ENCODE measurements at regions not wholly inside any gene's neighbourhood (a gene's known extent, or its start where the extent isn't known, plus 50 kb on each side); places are given as distances from the start of the nearest gene placed in this dataset.

DNA sequence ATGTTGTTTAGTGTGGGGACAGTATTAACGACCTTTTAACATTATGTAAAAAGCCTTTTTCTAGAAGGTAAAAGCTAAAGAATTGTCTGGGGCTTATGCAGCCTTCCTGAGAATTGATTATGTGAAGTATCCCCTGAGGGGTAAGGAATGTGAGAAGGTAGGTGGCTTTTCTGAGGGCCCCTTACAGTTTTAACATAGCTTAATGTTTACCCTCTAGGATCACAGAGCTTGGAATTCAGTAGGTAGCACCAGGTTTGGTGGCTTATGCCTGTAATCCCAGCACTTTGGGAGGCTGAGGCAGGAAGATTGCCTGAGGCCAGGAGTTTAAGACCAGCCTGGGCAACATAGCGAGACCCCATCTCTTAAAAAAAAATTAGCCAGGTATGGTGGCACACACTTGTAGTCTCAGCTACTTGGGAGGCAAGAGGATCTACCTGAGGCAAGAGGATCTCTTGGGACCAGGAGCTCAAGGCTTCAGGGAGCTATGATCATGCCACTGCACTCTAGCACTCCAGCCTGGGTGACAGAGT, 101.3 kb downstream of the OLFM4 start:
- H3K27me3 Mint-ChIP-seq (ENCODE audit: low read depth): no peaks in the 10 kb centered on the region
- no peak overlapping the region for H3K18ac ChIP-seq (ENCODE audit: insufficient read length, low read depth, low read length)
- peaks cover 0 to 4% (median 2%) of the 10 kb centered on the region in 3 experiments; a peak in 1 of 7 replicates for H3K36me3 Mint-ChIP-seq (ENCODE audit: insufficient read depth in 1 of 3, low read depth in 3 of 3)
- no peak overlapping the region for H2BK5ac ChIP-seq (ENCODE audit: insufficient read length, low read length)
- H3K56ac ChIP-seq (ENCODE audit: insufficient read length, low read depth, low read length): no peak overlapping the region
- H3K79me1 ChIP-seq (ENCODE audit: insufficient read depth, low read depth, low read length, poor library complexity, severe bottlenecking): no peaks in the 10 kb centered on the region
- H3K79me2 ChIP-seq (ENCODE audit: insufficient read depth, low read length): no peaks in the 10 kb centered on the region
- H2BK20ac ChIP-seq (ENCODE audit: low read depth, low read length, poor library complexity, severe bottlenecking): no peak overlapping the region
- H3K27ac ChIP-seq (ENCODE audit: insufficient read length, low read depth, low read length): no peak overlapping the region
- no peaks in the 10 kb centered on the region for H3K23me2 ChIP-seq (ENCODE audit: insufficient read length, low read depth, low read length, poor library complexity, severe bottlenecking)
- H3K9me3 Mint-ChIP-seq: peaks cover 0 to 2% of the 10 kb centered on the region in 2 experiments; a peak in 2 of 5 replicates
- H3K23ac ChIP-seq (ENCODE audit: insufficient read length, low read depth, low read length): no peak overlapping the region
- no peak overlapping the region for H3K4me2 ChIP-seq (ENCODE audit: insufficient read depth, insufficient read length, low read length)
- no peaks in the 10 kb centered on the region for H3K27me3 ChIP-seq (ENCODE audit: insufficient read depth, low read length)
- H3K14ac ChIP-seq (ENCODE audit: insufficient read depth, low read length): no peak overlapping the region
- peaks cover 11 to 13% of the 10 kb centered on the region in 2 experiments for H3K4me1 Mint-ChIP-seq
- no peak overlapping the region for H3K4ac ChIP-seq (ENCODE audit: low read depth, low read length)
- H2AK5ac ChIP-seq (ENCODE audit: insufficient read length, low read length): no peak overlapping the region
- no peak overlapping the region for H4K5ac ChIP-seq (ENCODE audit: insufficient read length, low read depth, low read length)
- no peak overlapping the region for H2BK12ac ChIP-seq (ENCODE audit: insufficient read length, low read depth, low read length)
- no peaks in the 10 kb centered on the region; the same call in 1 of the 2 replicates for H3K4me1 ChIP-seq (ENCODE audit: insufficient read depth, low read length)
- DNase-seq: no peak
- H3T11ph ChIP-seq (ENCODE audit: low read length): no peak overlapping the region
- TF ChIP-seq, protein P1, sequence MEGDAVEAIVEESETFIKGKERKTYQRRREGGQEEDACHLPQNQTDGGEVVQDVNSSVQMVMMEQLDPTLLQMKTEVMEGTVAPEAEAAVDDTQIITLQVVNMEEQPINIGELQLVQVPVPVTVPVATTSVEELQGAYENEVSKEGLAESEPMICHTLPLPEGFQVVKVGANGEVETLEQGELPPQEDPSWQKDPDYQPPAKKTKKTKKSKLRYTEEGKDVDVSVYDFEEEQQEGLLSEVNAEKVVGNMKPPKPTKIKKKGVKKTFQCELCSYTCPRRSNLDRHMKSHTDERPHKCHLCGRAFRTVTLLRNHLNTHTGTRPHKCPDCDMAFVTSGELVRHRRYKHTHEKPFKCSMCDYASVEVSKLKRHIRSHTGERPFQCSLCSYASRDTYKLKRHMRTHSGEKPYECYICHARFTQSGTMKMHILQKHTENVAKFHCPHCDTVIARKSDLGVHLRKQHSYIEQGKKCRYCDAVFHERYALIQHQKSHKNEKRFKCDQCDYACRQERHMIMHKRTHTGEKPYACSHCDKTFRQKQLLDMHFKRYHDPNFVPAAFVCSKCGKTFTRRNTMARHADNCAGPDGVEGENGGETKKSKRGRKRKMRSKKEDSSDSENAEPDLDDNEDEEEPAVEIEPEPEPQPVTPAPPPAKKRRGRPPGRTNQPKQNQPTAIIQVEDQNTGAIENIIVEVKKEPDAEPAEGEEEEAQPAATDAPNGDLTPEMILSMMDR (conservative IDR thresholded peaks at IDR 0.05): no peak
- no peak overlapping the region for H3K4me3 Mint-ChIP-seq
- H2BK120ac ChIP-seq (ENCODE audit: low read depth, low read length, poor library complexity, severe bottlenecking): no peak overlapping the region
- no peaks in the 10 kb centered on the region for H4K20me1 ChIP-seq (ENCODE audit: control insufficient read depth, insufficient read depth, insufficient read length)
- no CpG with 5 or more reads among the region's 2 CpGs for WGBS (ENCODE audit: extremely low coverage, insufficient read length, low lambda C conversion rate)
- no peak overlapping the region for H3K9ac ChIP-seq (ENCODE audit: extremely low read depth, insufficient read length, low read length)
- no peaks in the 10 kb centered on the region for H3K9me3 ChIP-seq (ENCODE audit: control insufficient read depth, low read depth, low read length)
- H4K91ac ChIP-seq (ENCODE audit: insufficient read length, low read depth, low read length): no peak overlapping the region
- H3K27ac Mint-ChIP-seq: peak overlapping the region in 1 of 3 experiments; percentile 55; a peak in 3 of 7 replicates
- no peak overlapping the region for H2AFZ ChIP-seq (ENCODE audit: low read length)
- no peak overlapping the region for H4K8ac ChIP-seq (replicated peaks; ENCODE audit: insufficient read length, low read depth, low read length)
- no peak overlapping the region for H2BK15ac ChIP-seq (ENCODE audit: low read depth, low read length)

Measured in H9 (cell line).